HepG2 (cell line): ENCODE measurements at regions not wholly inside any gene's neighbourhood (a gene's known extent, or its start where the extent isn't known, plus 50 kb on each side); places are given as distances from the start of the nearest gene placed in this dataset.

Experiments used
- ARID5B ChIP-seq: IDR thresholded peaks from 2 replicates; pipeline ENCODE4 v1.4.0; 2020; ENCODE audit warnings: mild to moderate bottlenecking, missing genetic modification reagents
- CC2D1A ChIP-seq: sonication (generic); formaldehyde crosslinking; IDR thresholded peaks from 2 replicates; pipeline ENCODE4 v1.8.1; 2023; ENCODE audit warnings: mild to moderate bottlenecking, missing genetic modification reagents
- CEBPG ChIP-seq: IDR thresholded peaks from 2 replicates; pipeline ENCODE4 v1.6.1; 2016
- GTF2F1 ChIP-seq: fragments of 150-350 bp; IDR thresholded peaks from 2 replicates; pipeline ENCODE4 v1.6.1; 2014; ENCODE audit warnings: low read length
- GZF1 ChIP-seq: sonication (generic); formaldehyde crosslinking; IDR thresholded peaks from 2 replicates; pipeline ENCODE4 v1.5.1; 2020; ENCODE audit warnings: mild to moderate bottlenecking, missing genetic modification reagents
- IRF9 ChIP-seq: sonication (generic); formaldehyde crosslinking; IDR thresholded peaks from 2 replicates; pipeline ENCODE4 v1.8.0; 2022; ENCODE audit warnings: missing genetic modification reagents, mild to moderate bottlenecking, borderline replicate concordance
- NCOA2 ChIP-seq: sonication (generic); formaldehyde crosslinking; IDR thresholded peaks from 2 replicates; pipeline ENCODE4 v1.8.0; 2022; ENCODE audit warnings: inconsistent platforms
- NCOA5 ChIP-seq: sonication (generic); formaldehyde crosslinking; IDR thresholded peaks from 2 replicates; pipeline ENCODE4 v1.4.0; 2020; ENCODE audit warnings: missing genetic modification reagents
- RBM22 ChIP-seq: fragments of 200-400 bp; formaldehyde crosslinking; optimal IDR thresholded peaks from 2 replicates; pipeline ENCODE3; 2017; ENCODE audit warnings: mild to moderate bottlenecking, low read length, moderate library complexity
- REST ChIP-seq, 2 experiments: IDR thresholded peaks; 2 replicates each; pipeline ENCODE4 v1.6.1; 2011 to 2012; ENCODE audit warnings: low read length in 2 of 2, borderline replicate concordance in 1 of 2, low read depth in 1 of 2, mild to moderate bottlenecking in 1 of 2, moderate library complexity in 1 of 2
- SAP130 ChIP-seq: IDR thresholded peaks from 2 replicates; pipeline ENCODE4 v1.6.1; 2016; ENCODE audit warnings: low read depth
- SMAD3 ChIP-seq: sonication (generic); formaldehyde crosslinking; IDR thresholded peaks from 2 replicates; pipeline ENCODE4 v1.4.0; 2020; ENCODE audit warnings: missing genetic modification reagents
- SOX13 ChIP-seq, 3 experiments: fragments of 450-650 bp in 1 of 3; sonication (generic) in 1 of 3; formaldehyde crosslinking in 1 of 3; IDR thresholded peaks in 2 of 3; conservative IDR thresholded peaks in 1 of 3; 2 replicates each; pipeline versions ENCODE4 v1.5.0 to v1.6.1; 2016 to 2020; ENCODE audit warnings: antibody characterized with exemption in 1 of 3, mild to moderate bottlenecking in 1 of 3, missing compliant biosample characterization in 1 of 3, missing genetic modification reagents in 1 of 3, moderate library complexity in 1 of 3
- STAT5B ChIP-seq: sonication (generic); formaldehyde crosslinking; IDR thresholded peaks from 2 replicates; pipeline ENCODE4 v1.4.0; 2020; ENCODE audit warnings: missing genetic modification reagents
- THAP8 ChIP-seq: sonication (generic); formaldehyde crosslinking; IDR thresholded peaks from 2 replicates; pipeline ENCODE4 v1.5.1; 2020; ENCODE audit warnings: missing genetic modification reagents, mild to moderate bottlenecking, borderline replicate concordance
- USF2 ChIP-seq, 2 experiments: sonication (generic) in 1 of 2; formaldehyde crosslinking in 1 of 2; IDR thresholded peaks; 2 replicates each; pipeline versions ENCODE4 v1.5.1 to v1.6.1; 2011 to 2020; ENCODE audit warnings: borderline replicate concordance in 1 of 2, low read depth in 1 of 2, low read length in 1 of 2, mild to moderate bottlenecking in 1 of 2, missing genetic modification reagents in 1 of 2, moderate library complexity in 1 of 2
- YEATS2 ChIP-seq: sonication (generic); formaldehyde crosslinking; IDR thresholded peaks from 2 replicates; pipeline ENCODE4 v1.4.0; 2020; ENCODE audit warnings: missing genetic modification reagents, borderline replicate concordance
- ZFP41 ChIP-seq: sonication (generic); formaldehyde crosslinking; IDR thresholded peaks from 2 replicates; pipeline ENCODE4 v1.4.0; 2020; ENCODE audit warnings: mild to moderate bottlenecking, missing genetic modification reagents, borderline replicate concordance
- ZNF556 ChIP-seq: sonication (generic); formaldehyde crosslinking; IDR thresholded peaks from 2 replicates; pipeline ENCODE4 v1.4.0; 2020; ENCODE audit warnings: mild to moderate bottlenecking, missing genetic modification reagents, borderline replicate concordance

- TF ChIP-seq ARID5B (peak; percentile 26; the same call in 1 of the 2 replicates), SOX13 (IDR thresholded peaks at IDR 0.05) (no peak), SOX13 (CRISPR knock-in tag; conservative IDR thresholded peaks at IDR 0.05 in 1 of 2, IDR thresholded peaks at IDR 0.05 in 1 of 2) (peak in 1 of 2 experiments; percentile 55; a peak in 1 of 4 replicates), NCOA2 (peak; percentile 27; the same call in 1 of the 2 replicates), IRF9 (no peak), SMAD3 (CRISPR knock-in tag) (no peak), RBM22 (no peak), NCOA5 (CRISPR knock-in tag) (no peak), STAT5B (CRISPR knock-in tag) (no peak), CC2D1A (CRISPR knock-in tag) (no peak), REST (IDR thresholded peaks at IDR 0.05; ENCODE audit: borderline replicate concordance in 1 of 2, low read depth in 1 of 2, low read length in 2 of 2) (no peak), ZFP41 (CRISPR knock-in tag) (no peak), GZF1 (CRISPR knock-in tag) (no peak), GTF2F1 (no peak), YEATS2 (CRISPR knock-in tag) (no peak), ZNF556 (CRISPR knock-in tag) (no peak), SAP130 (no peak), CEBPG (CRISPR knock-in tag) (peak; percentile 36), THAP8 (CRISPR knock-in tag) (no peak), USF2 (IDR thresholded peaks at IDR 0.05; ENCODE audit: low read depth, low read length) (no peak), USF2 (CRISPR knock-in tag; IDR thresholded peaks at IDR 0.05; ENCODE audit: borderline replicate concordance) (no peak)
Measured at GRCh38 chrX:129097668-129098067, 425.6 kb downstream of the SMARCA1 start (continued).
